DOHH2 (cell line): ENCODE measurements at regions not wholly inside any gene's neighbourhood (a gene's known extent, or its start where the extent isn't known, plus 50 kb on each side); places are given as distances from the start of the nearest gene placed in this dataset.

Source experiments
- H3F3A ChIP-seq: fragments of 200-600 bp; sonication (generic), shearing (Covaris generic); 2 replicates; pipeline ENCODE4 v1.6.0; 2016; ENCODE audit warnings: antibody characterized with exemption, mild to moderate bottlenecking; ENCODE audit not compliant: control insufficient read depth, insufficient read depth
- H3K27ac ChIP-seq: fragments of 200-600 bp; sonication (generic); 2 replicates; pipeline ENCODE4 v1.5.1; 2014; ENCODE audit warnings: low read depth, mild to moderate bottlenecking, low read length, moderate library complexity
- H3K27me3 ChIP-seq: fragments of 200-600 bp; sonication (generic); 2 replicates; pipeline ENCODE4 v1.6.1; 2014; ENCODE audit warnings: mild to moderate bottlenecking, low read length, mixed read lengths; ENCODE audit not compliant: control insufficient read depth
- H3K36me3 ChIP-seq: fragments of 200-600 bp; sonication (generic); 2 replicates; pipeline ENCODE4 v1.6.1; 2014; ENCODE audit warnings: mild to moderate bottlenecking, low read length, moderate library complexity, mixed read lengths; ENCODE audit not compliant: control insufficient read depth
- H3K4me1 ChIP-seq: fragments of 200-600 bp; sonication (generic); 2 replicates; pipeline ENCODE4 v1.6.1; 2014; ENCODE audit warnings: mild to moderate bottlenecking, low read length, mixed read lengths; ENCODE audit not compliant: control insufficient read depth
- H3K4me2 ChIP-seq: fragments of 200-600 bp; sonication (generic); 2 replicates; pipeline ENCODE4 v1.6.0; 2014; ENCODE audit warnings: mild to moderate bottlenecking, low read length, moderate library complexity
- H3K4me3 ChIP-seq: fragments of 200-600 bp; sonication (generic); 2 replicates; pipeline ENCODE4 v1.5.1; 2014; ENCODE audit warnings: mild to moderate bottlenecking, low read length, mixed read lengths
- H3K79me2 ChIP-seq: fragments of 200-600 bp; sonication (generic); 2 replicates; pipeline ENCODE4 v1.6.1; 2014; ENCODE audit warnings: mild to moderate bottlenecking, low read length, mixed read lengths; ENCODE audit not compliant: control insufficient read depth
- H3K9me2 ChIP-seq: fragments of 200-600 bp; sonication (generic); replicated peaks from 2 replicates; pipeline ENCODE4 v1.6.1; 2014; ENCODE audit warnings: mild to moderate bottlenecking, low read length, mixed read lengths; ENCODE audit not compliant: control insufficient read depth
- H3K9me3 ChIP-seq: fragments of 200-600 bp; sonication (generic); 2 replicates; pipeline ENCODE4 v1.6.1; 2014; ENCODE audit warnings: antibody characterized with exemption, low read length, mixed read lengths; ENCODE audit not compliant: control insufficient read depth, insufficient read depth
- H4K20me1 ChIP-seq: fragments of 200-600 bp; sonication (generic); 2 replicates; pipeline ENCODE4 v1.6.0; 2014; ENCODE audit warnings: low read depth, mild to moderate bottlenecking, antibody characterized with exemption, low read length, moderate library complexity; ENCODE audit not compliant: control insufficient read depth, insufficient read depth
- EZH2phosphoT487 ChIP-seq: fragments of 200-600 bp; sonication (generic); IDR thresholded peaks from 2 replicates; pipeline ENCODE4 v1.6.1; 2017; ENCODE audit warnings: borderline replicate concordance, mild to moderate bottlenecking, antibody characterized with exemption, low read length, moderate library complexity, mixed read lengths
- TF ChIP-seq, protein P1 (sequence below): fragments of 200-600 bp; sonication (generic); IDR thresholded peaks from one replicate; pipeline ENCODE4 v1.5.1; 2014; ENCODE audit warnings: antibody characterized with exemption, mild to moderate bottlenecking, low read depth, low read length; ENCODE audit not compliant: poor library complexity, severe bottlenecking

DNA sequence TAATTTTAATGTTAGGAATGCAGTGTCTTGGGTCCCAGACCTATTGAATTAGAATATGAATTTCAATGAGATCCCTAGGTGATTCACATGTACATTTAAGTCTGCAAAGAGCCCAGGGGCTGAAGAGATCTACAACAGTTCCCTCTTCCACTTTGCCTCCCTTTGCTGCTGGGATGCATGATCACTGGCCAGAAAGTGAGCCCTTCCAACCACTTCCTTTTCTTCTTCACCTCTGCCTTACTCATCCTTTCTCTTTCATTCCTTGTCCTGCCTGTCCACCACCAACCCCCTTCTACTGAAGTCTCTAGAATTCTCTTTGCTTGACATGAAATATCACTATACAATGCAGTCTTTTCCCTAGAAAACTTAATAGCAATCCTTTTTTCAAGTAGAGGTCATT lies 222.4 kb upstream of the LRIG1 start:
- H3K4me2 ChIP-seq = no peak overlapping the region

DNA sequence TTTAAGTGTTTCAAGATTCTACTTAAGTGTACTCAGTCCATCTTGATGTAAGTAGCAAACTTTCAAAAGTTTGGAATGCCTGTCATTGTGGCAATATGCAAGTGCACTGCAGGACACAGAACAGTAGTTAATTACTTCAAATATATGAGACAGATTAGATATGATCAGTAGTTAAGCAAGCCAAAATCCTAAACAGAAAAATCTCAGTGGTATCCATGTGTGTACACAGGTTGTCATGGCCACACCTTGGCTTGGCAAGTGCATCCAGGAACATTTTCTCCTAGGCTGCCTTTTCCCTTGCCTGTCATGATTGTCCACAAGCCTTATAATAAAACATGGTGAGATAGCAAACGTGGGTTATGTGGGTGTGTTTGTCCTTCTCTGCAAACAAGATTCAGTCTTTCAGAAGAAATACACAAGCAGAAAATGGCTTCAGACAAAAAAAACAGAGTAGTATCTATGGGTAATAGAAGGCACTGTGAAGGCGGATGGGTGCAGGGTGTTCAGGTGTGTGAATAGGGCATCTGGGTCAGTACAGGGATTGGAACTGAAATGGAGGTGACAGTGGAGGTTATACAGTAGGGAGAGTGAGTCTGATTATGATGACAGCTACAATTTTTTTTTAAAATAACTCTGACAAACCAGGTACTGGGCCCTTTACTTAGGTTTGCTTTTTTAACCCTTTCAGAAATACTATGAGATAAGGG lies 229.0 kb upstream of the LRIG1 start:
- TF ChIP-seq, protein P1, sequence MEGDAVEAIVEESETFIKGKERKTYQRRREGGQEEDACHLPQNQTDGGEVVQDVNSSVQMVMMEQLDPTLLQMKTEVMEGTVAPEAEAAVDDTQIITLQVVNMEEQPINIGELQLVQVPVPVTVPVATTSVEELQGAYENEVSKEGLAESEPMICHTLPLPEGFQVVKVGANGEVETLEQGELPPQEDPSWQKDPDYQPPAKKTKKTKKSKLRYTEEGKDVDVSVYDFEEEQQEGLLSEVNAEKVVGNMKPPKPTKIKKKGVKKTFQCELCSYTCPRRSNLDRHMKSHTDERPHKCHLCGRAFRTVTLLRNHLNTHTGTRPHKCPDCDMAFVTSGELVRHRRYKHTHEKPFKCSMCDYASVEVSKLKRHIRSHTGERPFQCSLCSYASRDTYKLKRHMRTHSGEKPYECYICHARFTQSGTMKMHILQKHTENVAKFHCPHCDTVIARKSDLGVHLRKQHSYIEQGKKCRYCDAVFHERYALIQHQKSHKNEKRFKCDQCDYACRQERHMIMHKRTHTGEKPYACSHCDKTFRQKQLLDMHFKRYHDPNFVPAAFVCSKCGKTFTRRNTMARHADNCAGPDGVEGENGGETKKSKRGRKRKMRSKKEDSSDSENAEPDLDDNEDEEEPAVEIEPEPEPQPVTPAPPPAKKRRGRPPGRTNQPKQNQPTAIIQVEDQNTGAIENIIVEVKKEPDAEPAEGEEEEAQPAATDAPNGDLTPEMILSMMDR = no peak
- TF ChIP-seq EZH2phosphoT487 = no peak
- H3K4me2 ChIP-seq = no peak overlapping the region
- H3K9me3 ChIP-seq = no peaks in the 10 kb centered on the region
- H3K79me2 ChIP-seq = no peaks in the 10 kb centered on the region
- no peaks in the 10 kb centered on the region for H4K20me1 ChIP-seq
- H3K4me1 ChIP-seq = no peaks in the 10 kb centered on the region
- H3K36me3 ChIP-seq = no peaks in the 10 kb centered on the region
- H3K27ac ChIP-seq = no peak overlapping the region
- H3F3A ChIP-seq = no peaks in the 10 kb centered on the region
- no peaks in the 10 kb centered on the region for H3K9me2 ChIP-seq
- H3K27me3 ChIP-seq = peaks cover 9% of the 10 kb centered on the region; the same call in 1 of the 2 replicates
- no peak overlapping the region for H3K4me3 ChIP-seq

More for the DNA sequence above, 222.4 kb upstream of the LRIG1 start:
- TF ChIP-seq, protein P1 = no peak
- no peak for TF ChIP-seq EZH2phosphoT487
- Histone ChIP-seq H4K20me1 (no peaks in the 10 kb centered on the region), H3K9me3 (no peaks in the 10 kb centered on the region), H3K27me3 (0 out of 2 replicates have a peak, but pooled peaks cover 3% of the 10 kb centered on the region), H3F3A (no peaks in the 10 kb centered on the region), H3K4me1 (no peaks in the 10 kb centered on the region), H3K9me2 (no peaks in the 10 kb centered on the region), H3K4me3 (no peak overlapping the region), H3K27ac (no peak overlapping the region), H3K36me3 (no peaks in the 10 kb centered on the region), H3K79me2 (no peaks in the 10 kb centered on the region)

DNA sequence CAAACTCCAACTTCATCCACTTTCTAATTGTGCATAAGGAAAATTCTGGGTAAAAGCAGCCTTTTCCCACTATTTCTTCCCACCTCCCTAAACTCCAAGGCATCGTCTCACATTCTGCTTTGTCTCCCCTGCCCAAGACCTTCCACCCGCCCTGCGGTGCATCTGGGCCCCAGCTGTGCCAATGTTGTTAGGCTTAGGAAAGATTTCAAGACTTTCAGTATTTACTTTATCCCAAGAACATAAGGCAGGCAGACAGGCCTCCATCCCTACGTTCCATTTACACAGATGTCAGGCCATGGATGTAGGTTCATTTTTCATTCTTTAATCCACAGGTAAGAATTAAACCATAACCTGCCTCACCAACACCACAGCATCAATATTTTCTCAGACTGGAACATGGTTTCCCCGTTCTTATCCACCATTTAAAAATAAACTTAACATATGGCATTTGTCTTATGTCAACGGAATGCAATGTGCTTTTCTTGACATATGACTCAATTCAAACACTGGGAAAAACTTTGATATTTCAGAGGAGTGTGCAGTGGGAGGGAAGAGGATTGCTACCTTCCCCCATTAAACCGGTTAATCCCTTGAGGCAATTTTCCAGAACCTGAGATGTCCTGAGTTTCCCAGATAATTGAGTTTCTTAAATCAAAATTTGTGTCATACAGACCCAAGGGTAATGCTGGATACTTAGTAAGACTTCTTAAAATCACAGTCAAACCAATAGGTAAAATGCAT lies 238.0 kb upstream of the LRIG1 start:
- Histone ChIP-seq H3K79me2 (no peaks in the 10 kb centered on the region), H3K4me2 (no peak overlapping the region), H3K9me3 (no peaks in the 10 kb centered on the region), H3K4me1 (no peaks in the 10 kb centered on the region), H3K27me3 (peaks cover 2% of the 10 kb centered on the region), H3K27ac (no peak overlapping the region), H3K36me3 (no peaks in the 10 kb centered on the region), H3F3A (no peaks in the 10 kb centered on the region), H4K20me1 (no peaks in the 10 kb centered on the region), H3K9me2 (no peaks in the 10 kb centered on the region), H3K4me3 (no peak overlapping the region)
- no peak for TF ChIP-seq EZH2phosphoT487
- TF ChIP-seq, protein P1 = no peak
